Vagina (tissue), 2 donors: ENCODE measurements at regions not wholly inside any gene's neighbourhood (a gene's known extent, or its start where the extent isn't known, plus 50 kb on each side); places are given as distances from the start of the nearest gene placed in this dataset.

Source experiments
- DNase-seq, 2 donors: peaks; one replicate each; pipeline ENCODE4 v3.0.0-alpha.2; 2017; ENCODE audit errors: extremely low spot score in 2 of 2
- H3K27ac ChIP-seq: fragments of 200-600 bp; sonication (generic); one replicate; pipeline ENCODE4 v1.5.1; 2019
- H3K27me3 ChIP-seq: fragments of 200-600 bp; sonication (generic); one replicate; pipeline ENCODE4 v1.5.1; 2019
- H3K36me3 ChIP-seq, 2 donors: fragments of 200-600 bp; sonication (generic); one replicate each; pipeline ENCODE4 v1.5.1; 2017 to 2019
- H3K4me1 ChIP-seq: fragments of 200-600 bp; sonication (generic); one replicate; pipeline ENCODE4 v1.5.1; 2019
- H3K4me3 ChIP-seq, 2 donors: fragments of 200-600 bp; sonication (generic); 1 replicate in 1 of 2; 2 replicates in 1 of 2; pipeline ENCODE4 v1.5.1; 2016 to 2019
- H3K9me3 ChIP-seq: fragments of 200-600 bp; sonication (generic); one replicate; pipeline ENCODE4 v1.5.1; 2019
- POLR2A ChIP-seq, 2 donors: fragments of 450-650 bp; IDR thresholded peaks; one replicate each; pipeline ENCODE4 v1.6.1; 2017; ENCODE audit warnings: antibody characterized with exemption in 2 of 2, mild to moderate bottlenecking in 2 of 2, moderate library complexity in 2 of 2
- POLR2AphosphoS5 ChIP-seq, 2 donors: sonication (generic); formaldehyde crosslinking; IDR thresholded peaks; one replicate each; pipeline ENCODE4 v1.9.0; 2017; ENCODE audit warnings: antibody characterized with exemption in 2 of 2, mild to moderate bottlenecking in 2 of 2, low read depth in 1 of 2; ENCODE audit not compliant: insufficient read depth in 1 of 2
- intact Hi-C: fragments of 100-400 bp; cut with DNase I; formaldehyde crosslinking; loops from one replicate; pipeline ENCODE4 v1.15.1; 2023
- TF ChIP-seq, protein P1 (sequence below), 3 experiments: fragments of 450-650 bp in 2 of 3; fragments of 200-600 bp in 1 of 3; sonication (generic) in 1 of 3; IDR thresholded peaks; one replicate each; pipeline ENCODE4 v1.5.1; 2017 to 2019; ENCODE audit warnings: antibody characterized with exemption in 3 of 3, mild to moderate bottlenecking in 2 of 3, moderate library complexity in 2 of 3

DNA sequence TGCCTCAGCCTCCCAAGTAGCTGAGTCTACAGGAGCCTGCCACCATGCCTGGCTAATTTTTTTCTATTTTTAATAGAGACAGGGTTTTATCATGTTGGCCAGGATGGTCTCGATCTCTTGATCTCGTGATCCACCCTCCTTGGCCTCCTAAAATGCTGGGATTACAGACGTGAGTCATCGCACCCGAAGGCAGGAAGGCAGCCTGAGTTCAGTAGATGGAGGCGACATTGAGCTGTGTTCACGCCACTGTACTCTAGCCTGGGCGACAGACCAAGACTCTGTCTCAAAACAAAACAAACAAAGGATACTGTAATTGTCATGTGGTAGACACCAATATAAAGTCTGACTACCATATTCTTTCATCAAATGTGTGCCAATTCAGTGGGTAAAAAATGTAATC lies 500.9 kb upstream of the DSEL start:
- intact Hi-C loops, result no loop called here

DNA sequence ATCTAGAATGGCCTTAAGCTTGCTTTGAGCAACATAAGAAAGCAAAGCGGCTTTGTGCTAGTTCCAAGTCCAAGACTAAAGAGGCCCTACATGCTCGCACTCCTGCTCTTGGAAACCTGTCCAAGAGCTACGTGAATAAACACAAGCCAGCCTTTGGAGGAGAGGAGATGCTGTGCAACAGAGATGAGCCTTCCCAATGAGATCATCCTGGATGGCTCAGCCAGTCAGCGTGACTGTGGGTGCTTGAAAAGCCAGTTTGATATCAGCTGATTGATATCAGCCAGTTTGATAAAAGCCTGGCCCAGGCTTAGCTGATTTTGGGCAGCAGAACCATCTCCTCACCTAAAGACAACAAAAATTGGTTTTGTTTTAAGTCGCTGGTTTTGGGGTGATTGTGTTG lies 481.0 kb upstream of the DSEL start:
- Histone ChIP-seq H3K4me3 (no peak overlapping the region), H3K27me3 (no peaks in the 10 kb centered on the region), H3K36me3 (no peaks in the 10 kb centered on the region), H3K4me1 (no peaks in the 10 kb centered on the region), H3K9me3 (no peaks in the 10 kb centered on the region), H3K27ac (no peak overlapping the region)
- DNase-seq, result no peak
- TF ChIP-seq POLR2A (IDR thresholded peaks at IDR 0.05) (no peak), POLR2AphosphoS5 (IDR thresholded peaks at IDR 0.05; ENCODE audit: insufficient read depth in 1 of 2, low read depth in 1 of 2) (no peak)
- TF ChIP-seq, protein P1, sequence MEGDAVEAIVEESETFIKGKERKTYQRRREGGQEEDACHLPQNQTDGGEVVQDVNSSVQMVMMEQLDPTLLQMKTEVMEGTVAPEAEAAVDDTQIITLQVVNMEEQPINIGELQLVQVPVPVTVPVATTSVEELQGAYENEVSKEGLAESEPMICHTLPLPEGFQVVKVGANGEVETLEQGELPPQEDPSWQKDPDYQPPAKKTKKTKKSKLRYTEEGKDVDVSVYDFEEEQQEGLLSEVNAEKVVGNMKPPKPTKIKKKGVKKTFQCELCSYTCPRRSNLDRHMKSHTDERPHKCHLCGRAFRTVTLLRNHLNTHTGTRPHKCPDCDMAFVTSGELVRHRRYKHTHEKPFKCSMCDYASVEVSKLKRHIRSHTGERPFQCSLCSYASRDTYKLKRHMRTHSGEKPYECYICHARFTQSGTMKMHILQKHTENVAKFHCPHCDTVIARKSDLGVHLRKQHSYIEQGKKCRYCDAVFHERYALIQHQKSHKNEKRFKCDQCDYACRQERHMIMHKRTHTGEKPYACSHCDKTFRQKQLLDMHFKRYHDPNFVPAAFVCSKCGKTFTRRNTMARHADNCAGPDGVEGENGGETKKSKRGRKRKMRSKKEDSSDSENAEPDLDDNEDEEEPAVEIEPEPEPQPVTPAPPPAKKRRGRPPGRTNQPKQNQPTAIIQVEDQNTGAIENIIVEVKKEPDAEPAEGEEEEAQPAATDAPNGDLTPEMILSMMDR (IDR thresholded peaks at IDR 0.05), result no peak
- intact Hi-C loops, result no loop called here

More for the DNA sequence above, 500.9 kb upstream of the DSEL start:
- H3K4me3 ChIP-seq, result no peak overlapping the region
- TF ChIP-seq POLR2AphosphoS5 (IDR thresholded peaks at IDR 0.05; ENCODE audit: insufficient read depth in 1 of 2, low read depth in 1 of 2) (no peak), POLR2A (IDR thresholded peaks at IDR 0.05) (no peak)
- TF ChIP-seq, protein P1 (IDR thresholded peaks at IDR 0.05), result no peak
- no peaks in the 10 kb centered on the region for H3K36me3 ChIP-seq
- H3K27ac ChIP-seq, result no peak overlapping the region
- no peaks in the 10 kb centered on the region for H3K4me1 ChIP-seq
- no peaks in the 10 kb centered on the region for H3K9me3 ChIP-seq
- no peak for DNase-seq
- H3K27me3 ChIP-seq, result no peaks in the 10 kb centered on the region

DNA sequence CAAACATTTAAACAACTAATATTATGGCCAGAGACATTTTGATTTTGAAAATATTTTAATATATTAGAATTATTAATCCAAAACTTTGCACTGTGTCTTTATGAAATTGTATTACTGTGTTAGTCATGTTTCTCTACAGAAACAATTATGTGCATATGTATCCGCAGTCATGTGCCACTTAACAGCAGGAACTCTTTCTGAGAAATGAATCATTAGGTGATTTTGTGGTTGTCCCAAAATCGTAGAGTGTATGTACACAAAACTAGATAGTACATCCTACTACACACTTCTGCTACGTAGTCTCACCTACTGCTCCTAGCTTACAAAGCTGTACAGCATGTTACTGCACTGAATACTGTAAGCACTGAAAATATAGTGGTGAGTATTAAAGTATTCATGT lies 479.2 kb upstream of the DSEL start:
- DNase-seq, result no peak
- intact Hi-C loops, result no loop called here
- TF ChIP-seq POLR2AphosphoS5 (IDR thresholded peaks at IDR 0.05; ENCODE audit: insufficient read depth in 1 of 2, low read depth in 1 of 2) (no peak), POLR2A (IDR thresholded peaks at IDR 0.05) (no peak)
- TF ChIP-seq, protein P1 (IDR thresholded peaks at IDR 0.05), result no peak

DNA sequence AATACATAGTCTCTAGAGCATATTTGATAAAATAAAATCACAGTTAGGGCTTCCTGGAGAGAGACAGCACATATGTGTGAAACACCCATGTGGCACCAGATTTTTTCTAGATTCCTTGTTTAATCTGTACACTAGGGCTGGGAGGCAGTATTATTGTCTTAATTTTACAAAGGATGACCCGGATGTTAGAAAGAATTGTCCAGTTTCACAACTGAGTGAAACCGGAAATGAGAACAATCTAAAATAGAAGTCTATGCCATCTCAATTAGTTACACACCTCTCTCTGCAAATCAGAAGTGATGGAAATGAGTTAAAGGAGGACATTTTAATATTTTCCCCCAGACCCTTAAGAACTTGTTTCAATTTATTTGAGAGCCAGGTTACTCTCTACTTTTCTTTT lies 463.7 kb upstream of the DSEL start:
- TF ChIP-seq POLR2A (IDR thresholded peaks at IDR 0.05), result no peak
- TF ChIP-seq, protein P1 (IDR thresholded peaks at IDR 0.05), result no peak
- TF ChIP-seq POLR2AphosphoS5 (IDR thresholded peaks at IDR 0.05; ENCODE audit: insufficient read depth in 1 of 2, low read depth in 1 of 2), result no peak
- intact Hi-C loops, result no loop called here
- Histone ChIP-seq H3K4me3 (no peak overlapping the region), H3K4me1 (no peaks in the 10 kb centered on the region), H3K9me3 (no peaks in the 10 kb centered on the region), H3K36me3 (no peaks in the 10 kb centered on the region), H3K27ac (no peak overlapping the region), H3K27me3 (no peaks in the 10 kb centered on the region)
- no peak for DNase-seq

More for the DNA sequence above, 479.2 kb upstream of the DSEL start:
- H3K4me3 ChIP-seq, result no peak overlapping the region
- H3K4me1 ChIP-seq, result no peaks in the 10 kb centered on the region
- H3K36me3 ChIP-seq, result no peaks in the 10 kb centered on the region
- no peaks in the 10 kb centered on the region for H3K9me3 ChIP-seq
- no peak overlapping the region for H3K27ac ChIP-seq
- H3K27me3 ChIP-seq, result no peaks in the 10 kb centered on the region

DNA sequence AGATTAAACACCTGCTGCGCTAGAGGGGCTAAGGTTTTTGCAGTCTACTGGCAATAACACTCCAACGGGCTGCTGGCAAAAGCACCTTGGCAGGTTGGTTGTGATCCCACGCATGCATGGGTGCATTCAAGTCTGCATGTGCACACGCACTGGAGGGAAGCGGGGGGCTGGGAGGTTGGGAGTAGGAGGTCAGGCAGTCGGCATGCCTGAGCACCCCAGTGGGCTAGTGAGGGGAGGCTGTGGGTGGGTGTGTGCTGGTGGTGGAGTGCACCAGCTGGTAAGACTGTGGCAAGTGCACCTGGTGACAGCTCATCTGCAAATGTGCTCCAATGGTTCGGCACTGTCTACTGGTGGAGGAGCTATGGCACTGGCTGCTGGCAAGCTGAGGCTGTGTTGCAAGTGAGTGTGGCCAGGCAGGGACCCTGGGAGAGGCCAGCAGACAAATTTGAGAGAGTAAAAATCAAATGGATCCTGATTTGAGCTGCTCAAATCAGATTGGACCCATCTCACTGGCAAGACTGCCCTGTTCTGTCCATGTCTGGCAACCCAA lies 460.6 kb upstream of the DSEL start:
- Histone ChIP-seq H3K27ac (no peak overlapping the region), H3K9me3 (no peaks in the 10 kb centered on the region), H3K4me1 (no peaks in the 10 kb centered on the region), H3K27me3 (no peaks in the 10 kb centered on the region), H3K4me3 (no peak overlapping the region), H3K36me3 (no peaks in the 10 kb centered on the region)
- TF ChIP-seq POLR2A (IDR thresholded peaks at IDR 0.05) (no peak), POLR2AphosphoS5 (IDR thresholded peaks at IDR 0.05; ENCODE audit: insufficient read depth in 1 of 2, low read depth in 1 of 2) (no peak)
- TF ChIP-seq, protein P1 (IDR thresholded peaks at IDR 0.05), result no peak
- intact Hi-C loops, result no loop called here
- DNase-seq, result no peak
